ENCODE measurements at regions not wholly inside any gene's neighbourhood (a gene's known extent, or its start where the extent isn't known, plus 50 kb on each side); places are given as distances from the start of the nearest gene placed in this dataset.
"Not testable (repeated sequence)": the region's sequence is repeated elsewhere in the genome, so short reads cannot be mapped to it uniquely, and the experiment has no call there.

DNA sequence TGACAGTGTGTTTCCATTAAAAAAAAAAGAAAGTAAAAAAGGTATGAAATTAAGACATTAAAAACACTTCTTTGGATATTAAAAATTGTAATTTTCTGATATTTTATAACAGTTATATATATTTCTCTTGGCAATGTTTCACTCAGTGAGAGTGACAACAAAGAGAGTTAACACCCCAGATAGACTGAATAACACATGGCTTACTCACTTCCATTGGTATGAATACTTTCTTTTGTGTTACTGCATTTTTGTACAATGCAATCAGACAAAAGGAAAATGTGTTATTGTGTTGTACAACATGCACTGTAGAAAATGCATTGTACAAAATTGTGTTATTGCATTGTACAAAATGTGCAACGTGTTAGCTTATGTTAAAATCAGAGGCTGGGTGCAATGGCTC is 676.6 kb upstream of the AMELY start:
- DNase-seq (ENCODE audit: low read depth) = not testable (repeated sequence)

DNA sequence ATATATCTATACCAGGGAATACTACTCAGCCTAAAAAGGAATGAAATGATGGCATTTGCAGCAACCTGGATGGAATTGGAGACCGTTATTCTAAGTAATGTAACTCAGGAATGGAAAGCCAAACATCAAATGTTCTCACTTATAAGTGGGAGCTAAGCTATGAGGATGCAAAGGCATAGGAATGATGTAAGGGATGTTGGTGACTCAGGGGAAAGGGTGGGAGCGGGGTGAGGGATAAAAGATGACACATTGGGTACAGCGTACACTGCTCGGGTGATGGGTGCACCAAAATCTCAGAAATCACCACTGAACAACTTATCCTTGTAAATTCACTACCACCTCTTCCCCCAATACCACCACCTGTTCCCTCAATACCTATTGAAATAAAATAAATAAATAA is 651.0 kb upstream of the AMELY start:
- no peak for DNase-seq (ENCODE audit: low read depth)

DNA sequence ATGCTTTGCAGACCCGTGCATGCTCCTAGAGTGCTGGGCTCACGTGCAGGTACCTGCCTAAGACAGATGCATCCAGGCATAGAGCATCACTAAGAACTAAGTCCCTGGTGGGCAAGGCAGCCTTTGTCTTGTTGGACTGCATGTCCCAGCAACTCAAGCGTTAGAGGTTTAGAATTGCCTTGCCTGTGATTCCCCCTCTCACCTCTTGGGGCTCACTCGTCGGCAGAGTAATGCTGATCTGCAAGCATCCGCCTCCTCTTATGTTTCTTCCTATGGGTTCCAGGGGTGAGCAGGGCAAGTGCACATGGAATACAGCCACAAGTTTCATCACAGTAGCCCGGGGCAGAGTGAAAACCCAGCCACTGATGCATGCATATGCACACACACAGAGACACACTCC is 646.1 kb upstream of the AMELY start:
- no peak for DNase-seq (ENCODE audit: low read depth)

DNA sequence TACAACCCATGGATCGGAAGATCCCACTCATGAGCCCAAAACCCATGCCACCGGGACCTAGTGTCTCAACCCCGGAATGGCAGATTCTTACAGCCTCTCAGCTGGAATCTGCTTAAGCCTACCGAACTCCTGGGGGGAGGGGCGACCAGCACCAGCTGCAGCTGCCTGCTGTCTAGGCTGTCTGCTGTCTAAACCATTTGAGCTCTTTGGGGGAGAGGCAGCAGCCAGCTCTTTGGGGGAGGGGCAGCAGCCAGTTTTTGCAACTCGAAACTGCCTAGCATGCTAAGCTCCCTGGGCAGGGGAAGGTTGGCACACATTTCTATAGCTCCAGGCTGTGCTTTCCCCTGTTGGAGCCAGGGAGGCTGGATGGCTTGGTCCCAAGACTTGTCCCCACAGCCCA is 643.5 kb upstream of the AMELY start:
- no peak for DNase-seq (ENCODE audit: low read depth)

DNA sequence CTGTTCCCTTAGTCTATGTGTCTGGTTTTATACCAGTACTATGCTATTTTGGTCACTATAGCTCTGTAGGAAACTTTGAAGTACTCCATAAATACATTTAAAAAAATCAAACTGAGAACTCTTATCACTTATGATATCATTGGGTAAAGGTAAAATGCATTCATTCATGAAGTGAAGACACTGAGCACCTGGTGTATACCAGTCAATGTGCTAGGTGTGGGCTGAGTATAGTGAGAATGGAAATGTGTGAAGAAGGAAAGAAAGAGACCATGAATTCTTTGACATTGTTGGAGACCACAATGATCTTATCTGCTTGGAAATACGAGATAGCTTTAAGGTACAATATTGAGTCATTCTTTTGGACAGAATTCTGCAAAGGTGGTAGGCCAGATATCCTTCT is 633.5 kb upstream of the AMELY start:
- no peak for DNase-seq (ENCODE audit: low read depth)

DNA sequence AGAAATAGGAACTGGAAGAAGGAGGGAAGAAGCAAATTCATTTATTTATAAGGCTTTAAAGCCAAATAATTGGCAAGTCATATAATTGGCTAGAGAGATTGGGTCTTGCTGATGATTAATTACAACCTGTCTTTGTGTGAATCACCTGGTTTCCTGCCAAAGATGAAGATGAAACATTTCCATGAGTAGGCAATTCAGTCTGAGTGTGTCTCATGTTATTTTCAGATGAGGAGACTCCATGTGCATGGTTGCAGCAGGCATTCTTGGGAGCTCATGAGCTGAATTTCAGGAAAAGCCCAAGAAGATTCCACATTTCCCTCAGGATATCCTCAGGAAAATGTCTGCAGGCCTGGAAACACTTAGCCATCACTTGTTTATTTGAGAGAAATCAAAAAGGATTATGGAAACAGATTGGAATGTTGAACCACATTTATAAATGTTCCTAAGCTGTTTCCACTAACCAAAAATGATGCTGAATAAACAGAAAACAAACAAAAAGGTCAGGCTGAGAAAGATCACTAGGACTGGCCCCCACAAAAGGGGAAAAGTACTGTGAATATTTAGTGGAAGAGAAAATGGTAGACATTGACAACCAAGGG is 632.7 kb upstream of the AMELY start:
- DNase-seq (ENCODE audit: low read depth) = no peak

DNA sequence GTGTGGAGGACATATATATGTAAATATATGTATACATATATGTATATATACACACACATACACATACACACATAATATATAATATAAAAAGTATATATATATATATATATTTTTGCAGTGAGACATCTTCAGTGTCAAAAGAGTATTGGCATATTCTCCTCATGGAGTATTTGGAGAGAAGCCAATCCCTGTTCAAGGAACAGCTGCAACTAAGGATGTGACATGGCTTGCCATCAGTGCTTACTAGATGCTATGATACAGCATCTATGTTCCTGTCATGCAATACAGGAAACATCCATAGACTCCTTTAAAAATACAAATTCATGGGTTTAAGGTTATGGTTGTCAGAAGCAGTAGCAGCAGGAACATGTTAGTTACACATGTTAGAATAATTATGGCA is 632.0 kb upstream of the AMELY start:
- no peak for DNase-seq (ENCODE audit: low read depth)

DNA sequence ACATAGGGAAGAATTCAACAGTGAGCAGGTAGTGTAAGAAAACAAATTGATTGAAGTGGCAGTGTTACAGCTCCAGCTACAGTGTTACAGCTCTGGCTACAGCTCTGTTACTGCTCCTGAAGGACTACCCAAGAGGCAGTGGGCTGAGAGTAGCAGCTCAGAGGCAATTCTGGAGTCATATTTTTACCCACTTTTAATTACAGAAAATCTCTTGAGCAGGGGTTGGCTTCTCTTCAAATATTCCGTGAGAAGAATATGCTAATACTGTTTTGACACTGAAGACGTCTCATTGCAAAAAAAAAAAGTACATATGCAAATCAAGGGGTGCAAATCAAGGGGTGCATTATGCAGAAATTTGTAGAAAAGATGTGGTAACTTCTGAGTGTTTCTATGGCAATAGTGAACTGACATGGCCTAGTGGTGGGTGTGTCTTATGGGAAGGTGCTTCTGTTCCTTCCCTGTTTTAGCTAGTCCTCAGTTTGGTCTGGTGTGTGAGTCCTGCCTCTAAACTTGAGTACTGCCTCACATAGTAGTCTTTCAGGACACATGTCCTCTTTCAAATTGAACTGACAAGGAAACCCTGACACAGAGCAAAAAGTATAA is 630.8 kb upstream of the AMELY start:
- DNase-seq (ENCODE audit: low read depth) = no peak

DNA sequence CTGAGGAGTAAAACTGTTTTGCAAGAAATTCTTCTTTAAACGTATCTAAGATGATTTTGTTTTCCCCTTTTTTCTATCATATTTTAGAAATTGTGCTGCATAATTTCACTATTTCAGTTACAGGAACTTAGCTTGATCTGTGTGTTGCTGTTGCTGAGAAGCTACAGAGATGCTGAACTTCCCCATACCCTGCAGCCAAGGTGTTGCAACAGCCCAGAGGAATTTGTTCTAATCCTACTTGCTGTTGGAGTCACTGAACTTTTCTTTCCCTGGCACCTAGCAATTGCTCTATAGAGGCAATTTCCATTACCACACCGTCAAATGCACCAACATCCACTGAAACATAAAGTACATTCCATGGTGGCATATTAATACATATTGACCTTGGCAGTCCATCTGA is 617.8 kb upstream of the AMELY start:
- DNase-seq (ENCODE audit: low read depth) = no peak

DNA sequence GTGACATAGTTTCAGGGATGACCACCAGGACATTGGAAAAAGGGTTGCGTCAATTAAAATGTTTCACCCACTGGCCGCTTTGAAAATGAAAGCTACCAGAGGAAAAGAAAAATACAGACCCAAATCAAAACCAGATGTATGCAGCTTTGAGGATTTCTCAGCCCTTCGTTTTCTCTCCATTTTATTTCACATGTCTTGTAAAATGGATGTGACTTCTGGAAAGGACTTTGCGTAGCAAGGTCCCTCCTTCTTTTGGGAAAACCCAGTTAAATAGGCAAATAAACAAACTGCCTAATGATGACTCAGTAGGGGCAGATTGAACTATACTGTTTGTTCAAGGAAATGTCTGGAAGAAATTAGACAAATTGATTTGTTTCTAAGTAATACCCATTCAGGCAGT is 616.0 kb upstream of the AMELY start:
- DNase-seq (ENCODE audit: low read depth) = not testable (repeated sequence)

DNA sequence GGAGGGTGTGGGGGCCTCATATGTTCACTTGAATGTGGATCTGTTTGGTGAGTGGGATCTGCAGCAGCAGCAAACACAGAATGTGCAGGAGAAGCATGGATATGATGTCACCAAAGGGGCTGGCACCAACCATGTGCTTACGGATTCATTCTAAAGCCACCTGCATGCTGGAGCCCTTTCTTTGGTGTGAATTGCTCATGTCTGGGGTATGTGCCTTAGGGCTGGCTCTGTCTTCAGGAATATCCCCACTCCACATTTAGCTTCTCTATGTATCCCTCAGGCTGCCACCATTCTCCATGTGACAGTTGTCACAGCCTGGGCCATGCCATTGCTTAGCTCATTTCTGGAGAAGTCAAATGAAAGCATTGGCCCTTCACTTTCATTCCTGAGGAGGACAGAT is 606.8 kb upstream of the AMELY start:
- DNase-seq (ENCODE audit: low read depth) = no peak

DNA sequence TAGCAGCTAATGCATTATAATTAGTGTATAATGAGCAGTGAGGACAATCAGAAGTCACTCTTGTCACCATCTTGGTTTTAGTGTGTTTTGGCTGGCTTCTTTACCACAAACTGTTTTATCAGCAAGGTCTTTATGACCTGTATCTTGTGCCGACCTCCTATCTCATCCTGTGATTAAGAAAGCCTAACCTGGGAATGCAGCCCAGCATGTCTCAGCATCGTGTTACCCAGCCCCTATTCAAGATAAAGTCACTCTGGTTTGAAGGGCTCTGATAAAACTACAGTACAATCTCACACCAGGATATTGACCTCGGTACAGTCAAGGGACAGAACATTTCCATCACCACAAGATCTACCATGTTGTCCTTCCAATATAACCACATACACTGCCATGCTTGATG is 604.7 kb upstream of the AMELY start:
- no peak for DNase-seq (ENCODE audit: low read depth)

DNA sequence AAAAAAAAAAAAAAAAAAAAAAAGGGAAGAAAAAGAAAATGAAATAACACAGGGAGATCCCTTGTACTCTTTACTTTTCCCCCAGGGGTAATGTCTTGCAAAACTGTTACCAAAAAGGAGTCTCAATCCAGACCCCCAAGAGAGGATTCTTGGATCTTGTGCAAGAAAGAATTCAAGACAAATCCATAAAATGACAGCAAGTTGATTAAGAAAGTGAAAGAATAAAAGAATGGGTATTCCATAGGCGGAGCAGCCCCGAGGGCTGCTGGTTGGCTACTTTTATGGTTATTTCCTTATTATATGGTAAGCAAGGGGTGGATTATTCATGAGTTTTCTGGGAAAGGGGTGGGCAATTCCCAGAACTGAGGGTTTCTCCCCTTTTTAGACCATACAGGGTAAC is 604.3 kb upstream of the AMELY start:
- DNase-seq (ENCODE audit: low read depth) = no peak

DNA sequence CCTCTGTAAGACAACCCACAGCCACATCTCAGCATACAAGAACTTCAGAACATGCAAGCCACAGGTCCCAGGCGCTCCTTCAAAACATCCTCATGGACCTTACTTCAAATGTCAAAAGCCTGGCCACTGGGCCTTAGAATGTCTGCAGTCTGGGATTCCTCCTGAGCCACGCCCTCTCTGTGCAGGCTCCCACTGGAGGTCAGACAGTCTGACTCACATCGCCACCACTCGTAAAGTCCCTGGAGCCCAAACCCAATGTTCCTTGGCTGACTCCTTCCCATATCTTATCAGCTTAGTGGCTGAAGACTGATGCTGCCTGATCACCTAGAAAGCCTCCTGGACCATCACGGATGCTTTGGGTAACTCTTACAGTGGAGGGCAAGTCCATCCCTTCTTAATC is 591.3 kb upstream of the AMELY start:
- DNase-seq (ENCODE audit: low read depth) = no peak

DNA sequence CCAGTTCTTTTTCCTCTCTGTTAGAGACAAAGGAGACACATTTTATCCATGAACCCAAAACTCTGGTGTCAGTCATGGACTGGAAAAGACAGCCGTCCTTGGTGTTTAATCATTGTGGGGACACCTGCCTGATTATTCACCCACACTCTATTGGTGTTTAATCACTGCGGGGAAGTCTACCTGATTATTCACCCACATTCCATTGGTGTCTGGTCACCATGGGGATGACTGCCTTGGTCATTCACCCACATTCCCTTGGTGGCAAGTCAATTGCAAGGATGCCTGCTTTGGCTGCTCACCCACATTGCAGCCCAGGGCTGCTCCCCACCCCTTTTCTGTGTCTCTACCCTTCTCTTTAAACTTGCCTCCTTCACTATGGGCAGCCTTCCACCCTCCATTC is 589.7 kb upstream of the AMELY start:
- no peak for DNase-seq (ENCODE audit: low read depth)

DNA sequence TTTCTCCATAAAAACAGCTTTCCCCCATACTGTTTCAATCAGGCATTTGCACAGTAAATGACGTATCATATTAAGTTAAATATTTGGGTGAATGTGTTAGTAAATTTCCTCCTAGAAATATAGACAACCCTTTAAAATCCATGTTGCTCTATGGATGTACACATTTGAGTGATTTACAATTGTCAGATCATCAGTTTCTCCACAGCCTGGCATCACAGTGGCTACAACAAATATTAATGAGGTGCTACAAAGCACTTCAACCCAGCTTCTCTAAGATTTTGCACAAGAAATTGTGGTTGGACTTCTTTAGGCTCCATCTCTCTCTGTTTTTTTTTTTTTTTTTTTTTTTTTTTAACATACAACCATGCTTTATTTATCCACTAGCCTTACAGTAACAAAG is 584.4 kb upstream of the AMELY start:
- DNase-seq (ENCODE audit: low read depth) = no peak

DNA sequence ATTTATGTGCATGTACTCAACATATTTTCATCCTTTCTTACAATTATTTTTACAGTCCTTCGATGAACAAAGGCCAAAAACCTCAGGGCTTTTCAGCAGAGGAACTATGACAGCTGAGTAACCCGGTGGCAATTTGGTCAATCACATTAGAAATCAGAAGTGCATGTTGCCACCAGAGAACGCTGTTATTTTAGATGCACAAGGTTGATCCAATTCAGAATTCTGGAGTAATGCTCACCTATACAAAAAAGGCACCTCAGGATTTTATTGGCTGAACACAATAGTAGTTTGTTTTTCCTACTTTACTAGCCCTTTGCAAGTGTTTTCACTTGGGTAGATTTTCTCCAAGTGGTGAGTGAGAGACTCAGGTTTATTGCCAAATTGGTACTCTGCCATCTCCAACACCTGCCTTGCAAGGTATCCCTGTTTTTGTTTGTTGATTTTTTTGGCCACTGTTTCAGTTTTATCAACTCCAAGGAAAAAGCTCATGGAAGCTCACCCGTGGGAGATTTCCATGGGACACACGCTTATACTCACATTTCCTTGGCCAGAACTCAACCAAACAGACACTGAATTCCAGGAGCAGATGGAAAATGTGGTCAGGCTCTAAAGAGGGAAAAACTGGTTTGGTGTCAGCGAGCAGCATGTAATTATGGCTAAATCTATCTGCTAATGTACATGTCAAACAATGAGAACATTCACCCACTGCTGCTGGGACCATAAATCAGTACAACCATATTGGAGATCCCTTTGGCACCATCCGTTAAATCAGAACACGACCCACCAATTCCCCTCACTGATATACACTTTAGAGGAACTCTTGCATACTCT is 573.1 kb upstream of the AMELY start:
- DNase-seq (ENCODE audit: low read depth) = not testable (repeated sequence)

DNA sequence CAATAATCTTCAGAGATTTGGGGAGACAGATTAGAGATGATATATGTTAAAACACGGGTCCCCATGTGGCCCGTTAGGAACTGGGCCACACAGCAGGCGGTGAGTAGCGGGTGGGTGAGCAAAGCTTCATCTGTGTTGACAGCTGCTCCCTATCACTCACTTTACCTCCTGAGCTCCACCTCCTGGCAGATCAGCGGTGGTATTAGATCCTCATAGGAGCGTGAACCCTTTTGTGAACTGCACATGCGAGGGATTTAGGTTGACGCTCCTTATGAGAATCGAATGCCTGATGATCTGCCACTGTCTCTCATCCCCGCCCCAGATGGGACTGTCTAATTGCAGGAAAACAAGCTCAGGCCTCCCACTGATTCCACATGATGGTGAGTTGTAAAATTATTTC is 560.4 kb upstream of the AMELY start:
- DNase-seq (ENCODE audit: low read depth) = no peak

DNA sequence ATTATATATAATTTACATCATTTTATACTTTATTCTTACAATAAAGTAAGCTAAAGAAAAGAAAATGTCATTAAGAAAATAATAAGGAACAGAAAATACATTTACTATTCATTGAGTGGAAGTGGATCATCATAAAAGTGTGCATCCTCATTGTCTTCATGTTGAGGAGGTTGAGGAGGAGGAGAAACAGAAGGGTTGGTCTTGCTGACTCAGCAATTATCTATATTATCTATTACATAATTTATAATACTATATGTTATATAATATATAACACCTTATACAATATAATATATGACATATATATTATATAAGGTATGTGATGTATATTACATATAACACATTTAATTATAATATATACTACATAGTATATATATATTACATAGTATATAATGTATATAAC is 558.5 kb upstream of the AMELY start:
- DNase-seq (ENCODE audit: low read depth) = no peak

DNA sequence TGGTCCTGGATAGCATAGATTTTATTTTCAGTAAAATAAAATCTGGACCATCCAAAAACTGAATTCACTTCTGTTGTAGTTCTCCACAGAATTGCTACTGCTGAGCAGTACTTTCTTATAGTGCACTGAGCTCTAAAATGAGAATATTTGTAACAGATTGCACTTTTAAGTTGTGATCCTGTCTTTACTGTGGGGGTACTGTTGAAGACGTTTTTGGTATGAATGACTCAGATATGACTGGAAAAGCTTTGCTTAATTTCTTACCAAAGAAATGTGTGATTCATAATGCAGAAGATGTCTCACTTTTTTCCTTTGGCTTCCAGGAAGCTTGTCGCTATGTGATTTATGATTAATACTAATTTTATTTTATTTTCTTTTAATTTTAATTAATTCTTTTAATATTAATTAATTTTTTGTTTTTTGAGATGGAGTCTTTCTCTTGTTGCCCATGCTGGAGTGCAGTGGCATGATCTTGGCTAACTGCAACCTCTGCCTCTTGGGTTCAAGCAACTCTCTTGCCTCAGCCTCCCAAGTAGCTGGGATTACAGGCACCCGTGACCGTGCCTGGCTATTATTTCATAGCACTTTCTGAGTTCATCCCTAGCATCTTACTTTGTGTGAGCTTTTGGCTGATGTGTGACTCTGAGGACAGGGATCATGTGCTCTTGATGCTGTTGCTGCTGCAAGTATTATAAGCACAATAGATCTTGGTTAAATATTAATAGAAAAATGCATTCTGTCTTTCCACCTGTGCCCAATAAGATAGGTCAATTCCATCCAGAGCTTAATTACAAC is 557.6 kb upstream of the AMELY start:
- DNase-seq (ENCODE audit: low read depth) = no peak

DNA sequence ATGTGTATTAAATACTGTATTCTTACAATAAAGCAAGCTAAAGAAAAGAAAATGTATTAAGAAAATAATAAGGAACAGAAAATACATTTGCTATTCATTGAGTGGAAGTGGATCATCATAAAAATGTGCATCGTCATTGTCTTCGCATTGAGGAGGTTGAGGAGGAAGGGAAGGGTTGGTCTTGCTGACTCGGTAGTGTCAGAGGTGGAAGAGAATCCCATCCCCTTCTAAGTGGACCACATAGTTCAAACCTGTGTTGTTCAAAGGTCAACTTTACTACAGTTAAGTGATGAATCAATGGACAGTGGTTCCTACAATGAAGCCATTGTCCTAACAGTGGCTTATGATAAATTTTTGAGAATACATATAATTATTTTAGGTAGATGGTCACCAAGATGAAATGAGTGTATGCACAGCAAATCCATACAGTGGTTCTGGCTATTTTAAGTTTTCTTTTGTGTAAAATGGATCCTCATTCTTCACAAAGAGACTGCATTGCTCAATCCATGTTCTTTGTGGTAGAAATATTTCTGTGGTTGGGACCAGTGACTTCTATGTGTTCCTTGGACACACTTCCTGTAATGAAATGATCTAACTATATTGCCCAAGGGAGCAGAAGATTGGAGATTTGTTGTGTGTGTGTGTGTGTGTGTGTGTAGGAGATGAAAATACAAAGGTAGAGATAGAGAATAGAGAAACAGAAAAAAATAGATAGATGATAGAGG is 556.4 kb upstream of the AMELY start:
- DNase-seq (ENCODE audit: low read depth) = no peak

DNA sequence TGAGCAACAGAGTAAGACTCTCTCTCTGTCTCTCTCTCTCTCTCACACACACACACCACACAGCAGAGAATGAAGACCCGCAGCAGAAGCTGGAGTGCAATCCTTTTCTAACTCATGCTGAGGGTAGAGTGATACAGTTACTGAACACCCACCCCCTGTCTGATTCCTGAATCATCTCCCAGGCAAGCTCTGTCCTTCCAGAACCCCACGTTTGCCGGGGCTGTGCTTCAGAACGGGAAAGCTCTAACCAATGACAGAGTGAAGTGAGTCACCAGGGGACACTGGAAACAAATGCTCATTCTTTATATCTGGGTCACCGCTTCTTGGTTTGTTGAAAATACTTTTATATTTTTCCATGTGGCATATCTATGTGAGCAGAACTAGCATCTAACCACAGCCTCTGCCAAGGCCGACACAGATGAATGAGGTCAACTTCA is 553.7 kb upstream of the AMELY start:
- no peak for DNase-seq (ENCODE audit: low read depth)
